GM23338 (cell line): ENCODE measurements at regions not wholly inside any gene's neighbourhood (a gene's known extent, or its start where the extent isn't known, plus 50 kb on each side); places are given as distances from the start of the nearest gene placed in this dataset.
"Not testable (repeated sequence)": the region's sequence is repeated elsewhere in the genome, so short reads cannot be mapped to it uniquely, and the experiment has no call there.

Experiments
- ATAC-seq: fragments of 200-7000 bp; cut with Tn5 transposase; 3 replicates; pipeline ENCODE4 v1.9.1; 2020
- DNase-seq: peaks from one replicate; pipeline ENCODE4 v3.0.0-alpha.2; 2015; ENCODE audit warnings: low spot score
- H2AFZ ChIP-seq: fragments of 200-600 bp; sonication (generic); 2 replicates; pipeline ENCODE4 v1.8.0; 2016; ENCODE audit warnings: antibody characterized with exemption, mild to moderate bottlenecking, moderate library complexity
- H3F3A ChIP-seq: fragments of 200-600 bp; sonication (generic); replicated peaks from 2 replicates; pipeline ENCODE4 v1.8.0; 2017; ENCODE audit warnings: antibody characterized with exemption, mixed run types, low read depth
- H3K27ac ChIP-seq: fragments of 200-600 bp; sonication (generic); 2 replicates; pipeline ENCODE4 v1.6.1; 2016; ENCODE audit warnings: low read depth
- H3K27me3 ChIP-seq: fragments of 200-600 bp; sonication (generic); 2 replicates; pipeline ENCODE4 v1.8.0; 2016; ENCODE audit warnings: mild to moderate bottlenecking, mixed run types, moderate library complexity; ENCODE audit not compliant: insufficient read depth
- H3K36me3 ChIP-seq: fragments of 200-600 bp; sonication (generic); 2 replicates; pipeline ENCODE4 v1.8.0; 2016; ENCODE audit warnings: mild to moderate bottlenecking; ENCODE audit not compliant: insufficient read depth
- H3K4me1 ChIP-seq: fragments of 200-600 bp; sonication (generic); 2 replicates; pipeline ENCODE4 v1.8.0; 2016; ENCODE audit warnings: mild to moderate bottlenecking, moderate library complexity; ENCODE audit not compliant: insufficient read depth
- H3K4me2 ChIP-seq: fragments of 200-600 bp; sonication (generic); 2 replicates; pipeline ENCODE4 v1.7.1; 2017; ENCODE audit warnings: mixed run types
- H3K4me3 ChIP-seq: fragments of 200-600 bp; sonication (generic); 2 replicates; pipeline ENCODE4 v1.6.1; 2016; ENCODE audit warnings: mixed run types
- H3K79me2 ChIP-seq: fragments of 200-600 bp; sonication (generic); replicated peaks from 2 replicates; pipeline ENCODE4 v1.8.0; 2017; ENCODE audit warnings: mild to moderate bottlenecking; ENCODE audit not compliant: insufficient read depth
- H3K9me2 ChIP-seq: fragments of 200-600 bp; sonication (generic); 2 replicates; pipeline ENCODE4 v1.8.0; 2017; ENCODE audit not compliant: insufficient read depth
- H4K20me1 ChIP-seq: fragments of 200-600 bp; sonication (generic); replicated peaks from 2 replicates; pipeline ENCODE4 v1.8.0; 2017; ENCODE audit warnings: mild to moderate bottlenecking; ENCODE audit not compliant: insufficient read depth
- H3K27ac Mint-ChIP-seq: 2 replicates; pipeline ENCODE4 v1.8.0; 2020; ENCODE audit warnings: inconsistent platforms, mild to moderate bottlenecking, moderate library complexity, mixed read lengths
- H3K27me3 Mint-ChIP-seq: 3 replicates; pipeline ENCODE4 v1.8.0; 2022; ENCODE audit warnings: low read depth, mild to moderate bottlenecking, moderate library complexity, mixed read lengths, inconsistent platforms; ENCODE audit not compliant: insufficient read depth, poor library complexity
- H3K36me3 Mint-ChIP-seq: 3 replicates; pipeline ENCODE4 v1.8.0; 2021; ENCODE audit warnings: low read depth, mild to moderate bottlenecking, inconsistent platforms, moderate library complexity, mixed read lengths
- H3K4me1 Mint-ChIP-seq: 3 replicates; pipeline ENCODE4 v1.8.0; 2020; ENCODE audit warnings: mild to moderate bottlenecking, inconsistent platforms, mixed read lengths
- H3K4me3 Mint-ChIP-seq: 3 replicates; pipeline ENCODE4 v1.8.0; 2021; ENCODE audit warnings: moderate library complexity, mild to moderate bottlenecking, inconsistent platforms, mixed read lengths
- H3K9me3 Mint-ChIP-seq: 3 replicates; pipeline ENCODE4 v1.8.0; 2020; ENCODE audit warnings: moderate library complexity, mild to moderate bottlenecking, inconsistent platforms, mixed read lengths
- CREB1 ChIP-seq: fragments of 250-450 bp; sonication (Bioruptor Pico); IDR thresholded peaks from 2 replicates; pipeline ENCODE4 v1.5.0; 2020; ENCODE audit warnings: low read depth, mild to moderate bottlenecking, moderate library complexity
- EZH2 ChIP-seq: fragments of 200-600 bp; sonication (generic); IDR thresholded peaks from one replicate; pipeline ENCODE4 v1.8.0; 2017; ENCODE audit warnings: antibody characterized with exemption, mild to moderate bottlenecking, low read depth; ENCODE audit not compliant: unreplicated experiment
- JUNB ChIP-seq: IDR thresholded peaks from one replicate; pipeline ENCODE4 v1.6.1; 2016; ENCODE audit warnings: antibody characterized with exemption; ENCODE audit not compliant: unreplicated experiment
- NANOG ChIP-seq: IDR thresholded peaks from 2 replicates; pipeline ENCODE4 v1.6.1; 2016; ENCODE audit warnings: antibody characterized with exemption, borderline replicate concordance
- POLR2AphosphoS5 ChIP-seq: IDR thresholded peaks from 2 replicates; pipeline ENCODE4 v1.6.1; 2016; ENCODE audit warnings: antibody characterized with exemption, low read depth
- ZNF114 ChIP-seq: fragments of 250-450 bp; sonication (Bioruptor Pico); IDR thresholded peaks from 2 replicates; pipeline ENCODE4 v1.5.0; 2020; ENCODE audit warnings: mild to moderate bottlenecking, moderate library complexity
- TF ChIP-seq, protein P1 (sequence below): fragments of 250-450 bp; sonication (Bioruptor Pico); IDR thresholded peaks from 2 replicates; pipeline ENCODE4 v1.5.0; 2020; ENCODE audit warnings: mild to moderate bottlenecking, moderate library complexity
- TF ChIP-seq, protein P2 (sequence below): IDR thresholded peaks from one replicate; pipeline ENCODE4 v1.6.1; 2018; ENCODE audit warnings: antibody characterized with exemption; ENCODE audit not compliant: unreplicated experiment

DNA sequence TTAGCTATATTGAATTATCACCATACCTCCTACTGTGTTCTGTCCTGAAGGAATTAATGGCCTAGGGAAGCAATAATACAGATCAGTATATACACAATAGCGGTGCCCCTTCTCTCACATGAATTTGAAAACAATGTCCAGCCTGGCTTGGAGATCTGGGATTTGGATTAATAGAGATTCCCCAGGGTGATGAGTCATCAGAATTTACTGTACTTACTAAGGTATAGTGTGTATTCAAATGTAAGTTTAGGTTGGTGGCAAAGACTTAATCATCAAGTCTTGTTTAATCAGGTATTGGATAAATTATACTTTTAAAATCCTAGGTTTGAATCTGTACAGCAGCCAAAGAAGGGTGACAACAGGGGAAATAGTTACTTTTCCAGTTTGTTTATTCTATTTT is 121.5 kb downstream of the FEM1C start (continued):
- TF ChIP-seq, protein P1, sequence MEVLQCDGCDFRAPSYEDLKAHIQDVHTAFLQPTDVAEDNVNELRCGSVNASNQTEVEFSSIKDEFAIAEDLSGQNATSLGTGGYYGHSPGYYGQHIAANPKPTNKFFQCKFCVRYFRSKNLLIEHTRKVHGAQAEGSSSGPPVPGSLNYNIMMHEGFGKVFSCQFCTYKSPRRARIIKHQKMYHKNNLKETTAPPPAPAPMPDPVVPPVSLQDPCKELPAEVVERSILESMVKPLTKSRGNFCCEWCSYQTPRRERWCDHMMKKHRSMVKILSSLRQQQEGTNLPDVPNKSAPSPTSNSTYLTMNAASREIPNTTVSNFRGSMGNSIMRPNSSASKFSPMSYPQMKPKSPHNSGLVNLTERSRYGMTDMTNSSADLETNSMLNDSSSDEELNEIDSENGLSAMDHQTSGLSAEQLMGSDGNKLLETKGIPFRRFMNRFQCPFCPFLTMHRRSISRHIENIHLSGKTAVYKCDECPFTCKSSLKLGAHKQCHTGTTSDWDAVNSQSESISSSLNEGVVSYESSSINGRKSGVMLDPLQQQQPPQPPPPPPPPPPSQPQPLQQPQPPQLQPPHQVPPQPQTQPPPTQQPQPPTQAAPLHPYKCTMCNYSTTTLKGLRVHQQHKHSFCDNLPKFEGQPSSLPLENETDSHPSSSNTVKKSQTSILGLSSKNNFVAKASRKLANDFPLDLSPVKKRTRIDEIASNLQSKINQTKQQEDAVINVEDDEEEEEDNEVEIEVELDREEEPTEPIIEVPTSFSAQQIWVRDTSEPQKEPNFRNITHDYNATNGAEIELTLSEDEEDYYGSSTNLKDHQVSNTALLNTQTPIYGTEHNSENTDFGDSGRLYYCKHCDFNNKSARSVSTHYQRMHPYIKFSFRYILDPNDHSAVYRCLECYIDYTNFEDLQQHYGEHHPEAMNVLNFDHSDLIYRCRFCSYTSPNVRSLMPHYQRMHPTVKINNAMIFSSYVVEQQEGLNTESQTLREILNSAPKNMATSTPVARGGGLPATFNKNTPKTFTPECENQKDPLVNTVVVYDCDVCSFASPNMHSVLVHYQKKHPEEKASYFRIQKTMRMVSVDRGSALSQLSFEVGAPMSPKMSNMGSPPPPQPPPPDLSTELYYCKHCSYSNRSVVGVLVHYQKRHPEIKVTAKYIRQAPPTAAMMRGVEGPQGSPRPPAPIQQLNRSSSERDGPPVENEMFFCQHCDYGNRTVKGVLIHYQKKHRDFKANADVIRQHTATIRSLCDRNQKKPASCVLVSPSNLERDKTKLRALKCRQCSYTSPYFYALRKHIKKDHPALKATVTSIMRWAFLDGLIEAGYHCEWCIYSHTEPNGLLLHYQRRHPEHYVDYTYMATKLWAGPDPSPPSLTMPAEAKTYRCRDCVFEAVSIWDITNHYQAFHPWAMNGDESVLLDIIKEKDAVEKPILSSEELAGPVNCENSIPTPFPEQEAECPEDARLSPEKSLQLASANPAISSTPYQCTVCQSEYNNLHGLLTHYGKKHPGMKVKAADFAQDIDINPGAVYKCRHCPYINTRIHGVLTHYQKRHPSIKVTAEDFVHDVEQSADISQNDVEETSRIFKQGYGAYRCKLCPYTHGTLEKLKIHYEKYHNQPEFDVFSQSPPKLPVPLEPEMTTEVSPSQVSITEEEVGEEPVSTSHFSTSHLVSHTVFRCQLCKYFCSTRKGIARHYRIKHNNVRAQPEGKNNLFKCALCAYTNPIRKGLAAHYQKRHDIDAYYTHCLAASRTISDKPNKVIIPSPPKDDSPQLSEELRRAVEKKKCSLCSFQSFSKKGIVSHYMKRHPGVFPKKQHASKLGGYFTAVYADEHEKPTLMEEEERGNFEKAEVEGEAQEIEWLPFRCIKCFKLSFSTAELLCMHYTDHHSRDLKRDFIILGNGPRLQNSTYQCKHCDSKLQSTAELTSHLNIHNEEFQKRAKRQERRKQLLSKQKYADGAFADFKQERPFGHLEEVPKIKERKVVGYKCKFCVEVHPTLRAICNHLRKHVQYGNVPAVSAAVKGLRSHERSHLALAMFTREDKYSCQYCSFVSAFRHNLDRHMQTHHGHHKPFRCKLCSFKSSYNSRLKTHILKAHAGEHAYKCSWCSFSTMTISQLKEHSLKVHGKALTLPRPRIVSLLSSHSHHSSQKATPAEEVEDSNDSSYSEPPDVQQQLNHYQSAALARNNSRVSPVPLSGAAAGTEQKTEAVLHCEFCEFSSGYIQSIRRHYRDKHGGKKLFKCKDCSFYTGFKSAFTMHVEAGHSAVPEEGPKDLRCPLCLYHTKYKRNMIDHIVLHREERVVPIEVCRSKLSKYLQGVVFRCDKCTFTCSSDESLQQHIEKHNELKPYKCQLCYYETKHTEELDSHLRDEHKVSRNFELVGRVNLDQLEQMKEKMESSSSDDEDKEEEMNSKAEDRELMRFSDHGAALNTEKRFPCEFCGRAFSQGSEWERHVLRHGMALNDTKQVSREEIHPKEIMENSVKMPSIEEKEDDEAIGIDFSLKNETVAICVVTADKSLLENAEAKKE (CRISPR knock-in tag) = no peak
- no peak for TF ChIP-seq EZH2
- TF ChIP-seq NANOG = no peak
- no peak for TF ChIP-seq POLR2AphosphoS5
- no peak for TF ChIP-seq JUNB
- no peak for TF ChIP-seq ZNF114 (CRISPR knock-in tag)
- TF ChIP-seq, protein P2, sequence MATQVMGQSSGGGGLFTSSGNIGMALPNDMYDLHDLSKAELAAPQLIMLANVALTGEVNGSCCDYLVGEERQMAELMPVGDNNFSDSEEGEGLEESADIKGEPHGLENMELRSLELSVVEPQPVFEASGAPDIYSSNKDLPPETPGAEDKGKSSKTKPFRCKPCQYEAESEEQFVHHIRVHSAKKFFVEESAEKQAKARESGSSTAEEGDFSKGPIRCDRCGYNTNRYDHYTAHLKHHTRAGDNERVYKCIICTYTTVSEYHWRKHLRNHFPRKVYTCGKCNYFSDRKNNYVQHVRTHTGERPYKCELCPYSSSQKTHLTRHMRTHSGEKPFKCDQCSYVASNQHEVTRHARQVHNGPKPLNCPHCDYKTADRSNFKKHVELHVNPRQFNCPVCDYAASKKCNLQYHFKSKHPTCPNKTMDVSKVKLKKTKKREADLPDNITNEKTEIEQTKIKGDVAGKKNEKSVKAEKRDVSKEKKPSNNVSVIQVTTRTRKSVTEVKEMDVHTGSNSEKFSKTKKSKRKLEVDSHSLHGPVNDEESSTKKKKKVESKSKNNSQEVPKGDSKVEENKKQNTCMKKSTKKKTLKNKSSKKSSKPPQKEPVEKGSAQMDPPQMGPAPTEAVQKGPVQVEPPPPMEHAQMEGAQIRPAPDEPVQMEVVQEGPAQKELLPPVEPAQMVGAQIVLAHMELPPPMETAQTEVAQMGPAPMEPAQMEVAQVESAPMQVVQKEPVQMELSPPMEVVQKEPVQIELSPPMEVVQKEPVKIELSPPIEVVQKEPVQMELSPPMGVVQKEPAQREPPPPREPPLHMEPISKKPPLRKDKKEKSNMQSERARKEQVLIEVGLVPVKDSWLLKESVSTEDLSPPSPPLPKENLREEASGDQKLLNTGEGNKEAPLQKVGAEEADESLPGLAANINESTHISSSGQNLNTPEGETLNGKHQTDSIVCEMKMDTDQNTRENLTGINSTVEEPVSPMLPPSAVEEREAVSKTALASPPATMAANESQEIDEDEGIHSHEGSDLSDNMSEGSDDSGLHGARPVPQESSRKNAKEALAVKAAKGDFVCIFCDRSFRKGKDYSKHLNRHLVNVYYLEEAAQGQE = no peak
- no peak for TF ChIP-seq CREB1 (CRISPR knock-in tag)

DNA sequence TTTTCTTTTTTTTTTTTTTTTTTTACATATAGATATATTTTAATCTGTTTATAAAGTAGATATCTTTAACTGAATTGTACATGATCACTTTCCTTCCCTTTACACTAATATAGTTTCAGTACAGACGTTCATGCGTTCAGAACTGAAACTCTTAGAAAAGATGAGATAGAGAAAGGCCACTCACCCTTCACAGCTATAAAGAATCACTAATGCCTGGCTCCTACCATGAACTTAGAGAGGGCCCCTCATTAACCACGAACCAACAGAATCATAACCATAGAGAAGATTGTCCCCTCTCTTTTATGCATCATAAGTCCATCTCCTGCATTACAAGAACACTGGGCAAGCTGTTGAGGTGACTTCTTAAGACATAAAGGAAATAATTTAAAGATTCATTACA is 123.8 kb downstream of the FEM1C start:
- not testable (repeated sequence) for H3K4me3 Mint-ChIP-seq, H3K4me1 ChIP-seq, H3K27me3 ChIP-seq, H3K27ac Mint-ChIP-seq, H3K9me2 ChIP-seq, H3K36me3 Mint-ChIP-seq, H3K4me2 ChIP-seq, H3K27me3 Mint-ChIP-seq, H3F3A ChIP-seq, H3K4me3 ChIP-seq, H3K79me2 ChIP-seq, H3K9me3 Mint-ChIP-seq, H3K4me1 Mint-ChIP-seq, ATAC-seq, H3K27ac ChIP-seq, H3K36me3 ChIP-seq, DNase-seq, H2AFZ ChIP-seq, H4K20me1 ChIP-seq
